ENCODE measurements at regions not wholly inside any gene's neighbourhood (a gene's known extent, or its start where the extent isn't known, plus 50 kb on each side); places are given as distances from the start of the nearest gene placed in this dataset.
A peak's percentile ranks its signal among the peaks of the same experiment; 100 is the strongest.

GRCh38 chr12:25386831-25387731 is 136.4 kb upstream of the KRAS start (continued):
- TF ChIP-seq CREB5 (CRISPR knock-in tag; IDR thresholded peaks at IDR 0.05) (no peak), POLR3A (IDR thresholded peaks at IDR 0.05; ENCODE audit: borderline replicate concordance, extremely low read depth, insufficient read depth, insufficient read length) (no peak), MEF2D (tag; conservative IDR thresholded peaks at IDR 0.05; ENCODE audit: low read depth) (no peak), ZNF655 (CRISPR knock-in tag; IDR thresholded peaks at IDR 0.05) (no peak), SMC3 (conservative IDR thresholded peaks at IDR 0.05; ENCODE audit: insufficient read depth, low read depth, low read length) (peak; percentile 84), NCOR1 (IDR thresholded peaks at IDR 0.05) (no peak), RREB1 (CRISPR knock-in tag; IDR thresholded peaks at IDR 0.05) (no peak), SRSF9 (IDR thresholded peaks at IDR 0.05; ENCODE audit: borderline replicate concordance, low read depth, low read length) (no peak), THRAP3 (IDR thresholded peaks at IDR 0.05; ENCODE audit: borderline replicate concordance) (no peak), HDAC1 (IDR thresholded peaks at IDR 0.05) (no peak), MAX (CRISPR knock-in tag; IDR thresholded peaks at IDR 0.05) (peak; percentile 49; the same call in 1 of the 2 replicates), CREBBP (IDR thresholded peaks at IDR 0.05; ENCODE audit: low read depth, low read length) (no peak), ELF2 (CRISPR knock-in tag; IDR thresholded peaks at IDR 0.05) (no peak), JUN (IDR thresholded peaks at IDR 0.05; ENCODE audit: borderline replicate concordance, low read depth, low read length) (no peak), JUN (CRISPR knock-in tag; IDR thresholded peaks at IDR 0.05; ENCODE audit: borderline replicate concordance) (no peak), CTCF (IDR thresholded peaks at IDR 0.05 in 2 of 3, conservative IDR thresholded peaks at IDR 0.05 in 1 of 3; ENCODE audit: insufficient read depth in 2 of 3, low read depth in 1 of 3, low read length in 3 of 3) (peak; percentile 73 to 90 (median 83))
